Omental fat pad (tissue), 3 donors: ENCODE measurements at regions not wholly inside any gene's neighbourhood (a gene's known extent, or its start where the extent isn't known, plus 50 kb on each side); places are given as distances from the start of the nearest gene placed in this dataset.

ENCODE experiments used
- ATAC-seq: fragments of 150-250 bp; one replicate; pipeline ENCODE4 v1.9.1; 2016; ENCODE audit warnings: mild to moderate bottlenecking, moderate library complexity; ENCODE audit not compliant: low FRiP score
- DNase-seq: peaks from one replicate; pipeline ENCODE4 v3.0.0-alpha.2; 2019; ENCODE audit warnings: low spot score
- CTCF ChIP-seq, 3 donors: fragments of 450-650 bp; IDR thresholded peaks; one replicate each; pipeline ENCODE4 v1.5.1; 2016 to 2017; ENCODE audit warnings: antibody characterized with exemption in 3 of 3, mild to moderate bottlenecking in 3 of 3, moderate library complexity in 2 of 3

- no peak for DNase-seq
- TF ChIP-seq CTCF (IDR thresholded peaks at IDR 0.05), result no peak
- ATAC-seq, result no peak
These were observed 147.2 kb upstream of the EYA4 start for GRCh38 chr6:133093956-133094355.

- no peak for ATAC-seq
- DNase-seq, result no peak
- no peak for TF ChIP-seq CTCF (IDR thresholded peaks at IDR 0.05)
These were observed 143.9 kb upstream of the EYA4 start for GRCh38 chr6:133097208-133097607.

- DNase-seq (no peak), ATAC-seq (no peak)
- no peak for TF ChIP-seq CTCF (IDR thresholded peaks at IDR 0.05)
These were observed 141.6 kb upstream of the EYA4 start for GRCh38 chr6:133099573-133099972.

- DNase-seq, result no peak
- no peak for TF ChIP-seq CTCF (IDR thresholded peaks at IDR 0.05)
- no peak for ATAC-seq
These were observed 140.3 kb upstream of the EYA4 start for GRCh38 chr6:133100865-133101264.

GRCh38 chr6:133101790-133102189 is 139.4 kb upstream of the EYA4 start:
- TF ChIP-seq CTCF (IDR thresholded peaks at IDR 0.05), result no peak
- ATAC-seq (no peak), DNase-seq (no peak)

- DNase-seq (no peak), ATAC-seq (no peak)
- no peak for TF ChIP-seq CTCF (IDR thresholded peaks at IDR 0.05)
These were observed 134.2 kb upstream of the EYA4 start for GRCh38 chr6:133106934-133107333.

GRCh38 chr6:133108419-133108818 is 132.7 kb upstream of the EYA4 start:
- ATAC-seq (no peak), DNase-seq (no peak)
- TF ChIP-seq CTCF (IDR thresholded peaks at IDR 0.05), result no peak
